ENCODE measurements at regions not wholly inside any gene's neighbourhood (a gene's known extent, or its start where the extent isn't known, plus 50 kb on each side); places are given as distances from the start of the nearest gene placed in this dataset.

- no peak for TF ChIP-seq CTCF (conservative IDR thresholded peaks at IDR 0.05; ENCODE audit: low read depth, low read length)
- TF ChIP-seq EZH2 (IDR thresholded peaks at IDR 0.05; ENCODE audit: borderline replicate concordance, low read depth, low read length, poor library complexity, severe bottlenecking): no peak
Measured at GRCh38 chr14:76690502-76691105, 70.7 kb upstream of the VASH1 start.
